CD4-positive, alpha-beta T cell treated with Interleukin-1 beta for 1 hour (primary cell): ENCODE measurements at regions not wholly inside any gene's neighbourhood (a gene's known extent, or its start where the extent isn't known, plus 50 kb on each side); places are given as distances from the start of the nearest gene placed in this dataset.
"Not testable (repeated sequence)": the region's sequence is repeated elsewhere in the genome, so short reads cannot be mapped to it uniquely, and the experiment has no call there.

Experiments
- DNase-seq, 2 donors: peaks; one replicate each; pipeline ENCODE4 v3.0.0-alpha.2; 2020 to 2022

DNA sequence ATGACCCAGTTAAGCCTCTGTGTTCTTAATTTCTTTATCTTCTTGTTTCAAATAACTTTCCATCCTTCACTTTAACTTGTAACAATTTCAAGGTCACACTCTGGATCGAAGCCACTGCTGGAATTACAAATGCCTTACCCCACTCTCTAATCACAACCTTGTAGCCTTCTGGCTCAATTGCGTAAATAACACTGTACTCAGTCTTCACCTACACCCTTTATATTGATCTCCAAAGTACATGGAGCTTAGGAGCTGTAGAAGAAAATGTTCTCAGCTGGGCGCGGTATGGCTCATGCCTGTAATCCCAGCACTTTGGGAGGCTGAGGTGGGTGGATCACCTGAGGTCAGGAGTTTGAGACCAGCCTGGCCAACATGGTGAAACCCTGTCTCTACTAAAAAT lies 164.3 kb upstream of the NPSR1 start:
- no peak for DNase-seq

DNA sequence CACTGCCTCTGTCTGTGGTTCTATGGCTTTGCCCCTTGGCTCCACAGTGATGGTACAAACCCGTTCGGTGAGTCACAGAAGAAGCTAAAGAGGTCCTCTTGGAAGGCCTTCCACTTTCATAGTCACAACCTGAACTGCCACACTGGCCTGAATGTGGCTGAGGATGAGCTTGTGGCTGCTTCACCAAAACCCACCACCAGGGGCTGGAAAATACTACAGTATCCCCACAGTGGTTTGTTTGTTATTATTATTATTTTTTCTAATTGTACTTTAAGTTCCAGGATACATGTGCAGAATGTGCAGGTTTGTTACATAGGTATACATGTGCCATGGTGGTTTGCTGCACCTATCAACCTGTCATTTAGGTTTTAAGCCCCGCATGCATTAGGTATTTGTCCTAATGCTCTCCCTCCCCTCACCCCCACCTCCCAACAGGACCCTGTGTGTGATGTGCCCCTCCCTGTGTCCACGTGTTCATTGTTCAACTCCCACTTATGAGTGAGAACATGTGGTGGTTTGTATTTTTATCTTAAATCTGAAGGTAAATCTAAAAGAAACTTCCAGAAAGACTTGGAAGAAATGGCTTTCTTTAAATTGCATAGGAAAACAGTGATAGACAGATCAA lies 160.8 kb upstream of the NPSR1 start:
- DNase-seq = no peak

DNA sequence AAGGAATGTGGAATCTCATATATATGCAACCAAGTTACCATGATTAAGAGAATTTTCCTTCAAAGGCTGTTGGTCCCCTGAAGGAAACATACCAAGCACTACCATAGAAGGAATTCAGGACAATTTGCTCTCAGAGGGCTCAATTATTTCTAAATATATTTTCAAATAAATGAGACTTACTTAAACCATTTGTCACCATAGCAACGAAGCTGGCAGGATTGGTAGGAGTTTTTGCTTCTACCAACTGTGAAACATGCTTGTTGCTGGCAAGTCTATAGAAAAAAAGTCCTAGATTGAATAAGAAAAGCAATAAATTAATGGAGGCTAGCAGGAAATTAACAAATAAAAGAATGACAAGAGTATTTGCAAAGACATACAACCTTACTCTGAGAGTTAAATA lies 156.9 kb upstream of the NPSR1 start:
- no peak for DNase-seq

DNA sequence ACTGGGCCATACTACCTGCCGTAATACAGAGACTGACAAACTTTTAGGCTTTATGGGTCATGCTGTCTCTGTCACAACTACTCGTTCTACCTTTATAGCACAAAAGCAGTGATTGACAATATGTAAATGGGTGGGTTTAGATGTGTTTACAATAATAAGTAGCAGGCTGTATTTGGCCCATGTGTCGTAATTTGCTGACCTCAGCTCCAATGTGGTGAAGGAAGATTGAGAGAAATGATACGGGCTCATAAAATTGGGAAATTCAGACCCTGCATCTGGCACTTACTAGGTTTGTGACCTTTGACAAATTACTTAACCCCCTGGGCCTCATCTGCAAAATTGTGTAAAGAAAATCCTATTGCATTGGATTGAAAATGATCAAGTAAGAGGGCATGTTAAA lies 150.8 kb upstream of the NPSR1 start:
- DNase-seq = no peak

DNA sequence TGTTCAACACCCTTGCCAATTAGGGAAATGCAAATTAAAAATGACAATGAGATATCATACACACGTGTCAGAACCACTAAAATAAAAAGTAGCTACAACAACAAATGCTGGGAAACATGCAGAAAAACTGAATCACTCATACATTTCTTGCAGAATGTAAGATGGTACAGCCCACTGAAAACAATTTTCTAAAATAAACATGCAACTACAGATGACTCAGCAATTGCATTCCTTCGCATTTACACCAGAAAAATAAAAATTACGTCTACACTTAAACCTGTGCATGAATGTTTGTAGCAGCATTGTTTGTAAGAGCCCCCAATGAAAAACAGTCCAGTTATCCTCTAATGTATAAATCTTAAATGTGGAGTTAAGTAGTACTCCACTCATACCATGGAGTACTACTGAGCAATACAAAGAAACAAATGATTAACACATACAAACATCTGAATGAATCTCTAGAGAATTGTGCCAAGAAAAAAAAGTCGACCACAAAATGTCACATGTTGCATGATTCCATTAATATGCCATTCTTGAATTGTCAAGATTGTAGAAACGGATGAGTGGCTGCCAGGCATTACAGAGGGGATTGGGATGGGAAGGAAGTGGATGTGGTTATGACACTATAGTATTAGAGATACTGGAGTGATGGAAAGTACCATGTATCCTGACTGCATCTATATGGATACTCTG lies 134.6 kb upstream of the NPSR1 start:
- no peak for DNase-seq

DNA sequence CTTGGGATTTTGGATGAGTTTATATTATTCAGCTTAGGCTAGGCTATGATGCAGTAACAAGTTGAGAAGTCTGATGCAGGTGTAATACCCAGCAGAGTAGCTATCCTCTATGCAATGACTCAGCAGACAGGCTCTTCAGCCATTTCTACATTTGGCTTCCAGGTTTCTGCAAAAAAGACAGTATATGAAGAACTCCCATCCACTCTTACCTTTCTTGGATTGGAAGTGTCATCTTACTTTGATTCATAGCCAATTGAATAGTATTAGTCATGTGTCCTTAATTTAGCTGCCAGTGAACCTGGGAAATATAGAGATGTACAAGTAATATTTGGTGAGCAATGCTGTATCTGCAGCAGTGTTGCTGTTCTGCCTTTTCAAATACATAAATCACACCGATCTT lies 127.8 kb upstream of the NPSR1 start:
- no peak for DNase-seq

DNA sequence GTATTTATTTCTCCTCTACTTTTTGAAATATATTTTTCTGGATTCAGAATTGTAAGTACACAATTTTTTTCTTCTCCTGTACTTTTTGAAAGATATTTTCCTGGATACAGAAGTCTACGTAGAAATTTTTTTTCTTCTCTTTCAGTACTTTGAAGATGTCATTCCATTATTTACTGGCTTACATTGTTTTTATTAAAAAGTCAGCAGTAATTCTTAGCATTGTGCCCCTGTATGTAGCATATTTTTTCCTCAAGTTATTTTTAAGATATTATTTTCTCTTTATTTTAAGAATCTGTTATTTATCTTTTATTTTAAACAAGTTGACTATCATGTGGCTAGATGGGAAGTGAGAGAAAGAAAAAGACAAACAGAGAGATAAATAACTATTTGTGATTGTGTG lies 119.0 kb upstream of the NPSR1 start:
- no peak for DNase-seq

DNA sequence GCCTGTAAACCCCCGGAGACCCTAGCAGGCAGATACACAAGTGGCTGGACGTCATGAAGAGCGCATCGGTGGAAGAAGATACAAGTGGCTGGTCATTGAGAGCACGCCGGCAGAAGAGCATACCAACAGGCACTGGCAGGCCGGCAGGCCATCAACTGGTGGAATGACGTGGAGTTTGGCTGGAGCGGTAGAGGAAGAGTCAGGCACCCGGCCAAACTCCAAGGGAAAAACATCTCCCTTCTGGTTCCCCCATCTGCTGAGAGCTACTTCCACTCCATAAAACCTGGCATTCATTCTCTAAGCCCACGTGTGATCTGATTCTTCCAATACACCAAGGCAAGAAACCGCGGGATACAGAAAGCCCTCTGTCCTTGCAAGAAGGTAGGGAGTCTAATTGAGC lies 113.4 kb upstream of the NPSR1 start:
- DNase-seq = no peak

DNA sequence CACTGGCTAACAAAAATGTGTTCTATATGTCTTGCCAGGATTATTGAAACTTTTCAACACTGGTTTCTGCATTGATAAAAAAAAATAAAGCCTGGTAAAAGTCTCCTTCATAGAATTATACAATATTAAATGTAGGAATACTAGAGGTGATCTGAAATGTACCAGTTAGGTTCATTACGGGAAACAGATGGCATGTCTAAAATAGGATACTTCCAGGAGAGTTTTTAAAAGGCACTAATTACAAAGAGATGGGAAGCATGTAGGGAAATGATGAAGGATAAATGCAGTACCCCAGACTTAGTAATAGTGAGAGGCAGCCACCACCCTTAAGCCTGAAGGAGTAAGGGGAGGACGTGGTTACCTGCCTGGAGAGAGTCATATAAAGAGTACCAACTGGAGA lies 107.0 kb upstream of the NPSR1 start:
- DNase-seq = no peak

DNA sequence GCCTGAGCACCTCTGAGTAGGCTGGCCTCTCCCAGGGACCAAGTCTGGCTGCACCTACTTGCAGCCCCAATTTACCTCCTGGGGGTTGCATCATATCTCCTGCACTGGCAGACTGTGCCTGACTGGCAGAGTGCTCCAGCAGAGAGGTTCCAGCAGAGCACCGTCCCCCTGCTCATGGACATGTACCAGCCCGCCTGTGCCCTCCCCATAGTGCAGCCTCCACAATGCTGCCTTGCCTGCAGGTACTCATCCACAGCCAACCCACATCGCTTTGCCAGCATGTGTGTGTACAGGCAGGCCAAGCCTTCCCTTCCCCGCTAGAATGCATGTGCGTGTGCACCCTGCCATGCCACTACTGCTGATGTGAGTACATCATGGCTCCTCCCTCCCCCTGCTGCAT lies 105.5 kb upstream of the NPSR1 start:
- DNase-seq = no peak

DNA sequence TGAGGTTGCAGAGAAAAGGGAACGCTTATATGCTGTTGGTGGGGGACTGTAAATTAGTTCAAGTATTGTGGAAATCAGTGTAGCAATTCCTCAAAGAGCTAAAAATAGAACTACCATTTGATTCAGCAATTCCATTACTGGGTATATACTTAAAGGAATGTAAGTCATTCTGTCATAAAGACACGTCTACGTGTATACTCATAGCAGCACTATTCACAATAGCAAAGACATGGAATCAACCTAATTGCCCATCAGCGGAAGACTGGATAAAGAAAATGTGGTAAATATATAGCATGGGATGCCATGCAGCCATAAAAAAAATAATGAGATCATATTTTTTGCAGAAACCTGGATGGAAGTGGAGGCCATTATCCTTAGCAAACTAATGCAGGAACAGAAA lies 100.0 kb upstream of the NPSR1 start:
- no peak for DNase-seq

DNA sequence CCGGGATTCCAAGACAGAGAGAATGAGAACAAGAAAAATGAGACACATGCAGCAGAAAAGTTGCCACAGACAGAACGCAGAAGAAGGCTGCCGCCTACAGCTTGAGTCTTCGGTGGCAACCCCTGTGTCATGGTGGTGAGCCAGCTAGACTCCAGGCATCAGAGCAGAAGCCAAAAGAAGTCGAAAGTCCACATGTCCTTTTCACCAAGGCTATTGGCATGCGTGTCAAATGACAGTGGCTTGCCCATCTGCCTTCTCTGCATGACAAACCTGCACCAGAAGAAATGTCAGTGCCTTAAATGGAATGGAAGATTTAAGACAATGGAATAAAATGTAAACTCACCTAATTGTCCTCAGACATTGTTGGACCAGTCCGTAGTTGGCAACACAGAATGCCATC lies 93.9 kb upstream of the NPSR1 start:
- no peak for DNase-seq

DNA sequence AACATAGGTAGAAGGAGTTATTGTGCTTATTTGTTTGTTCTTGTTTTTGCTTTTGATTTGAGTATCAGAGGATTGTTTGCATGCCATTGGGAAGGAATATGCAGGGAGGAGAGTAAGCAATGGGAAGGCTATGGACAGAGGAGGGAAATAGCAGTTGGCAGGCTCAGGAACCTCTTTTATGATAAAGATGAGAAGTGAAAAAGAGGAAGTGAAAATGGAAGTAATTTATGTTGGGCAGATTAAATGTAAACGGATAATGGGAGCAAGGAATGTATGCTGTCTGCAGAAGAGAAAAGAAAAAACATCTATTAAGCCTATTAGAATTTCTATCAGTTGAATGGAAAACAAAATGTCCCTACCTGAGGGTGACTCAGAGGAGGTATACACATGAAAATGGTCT lies 90.1 kb upstream of the NPSR1 start:
- no peak for DNase-seq

DNA sequence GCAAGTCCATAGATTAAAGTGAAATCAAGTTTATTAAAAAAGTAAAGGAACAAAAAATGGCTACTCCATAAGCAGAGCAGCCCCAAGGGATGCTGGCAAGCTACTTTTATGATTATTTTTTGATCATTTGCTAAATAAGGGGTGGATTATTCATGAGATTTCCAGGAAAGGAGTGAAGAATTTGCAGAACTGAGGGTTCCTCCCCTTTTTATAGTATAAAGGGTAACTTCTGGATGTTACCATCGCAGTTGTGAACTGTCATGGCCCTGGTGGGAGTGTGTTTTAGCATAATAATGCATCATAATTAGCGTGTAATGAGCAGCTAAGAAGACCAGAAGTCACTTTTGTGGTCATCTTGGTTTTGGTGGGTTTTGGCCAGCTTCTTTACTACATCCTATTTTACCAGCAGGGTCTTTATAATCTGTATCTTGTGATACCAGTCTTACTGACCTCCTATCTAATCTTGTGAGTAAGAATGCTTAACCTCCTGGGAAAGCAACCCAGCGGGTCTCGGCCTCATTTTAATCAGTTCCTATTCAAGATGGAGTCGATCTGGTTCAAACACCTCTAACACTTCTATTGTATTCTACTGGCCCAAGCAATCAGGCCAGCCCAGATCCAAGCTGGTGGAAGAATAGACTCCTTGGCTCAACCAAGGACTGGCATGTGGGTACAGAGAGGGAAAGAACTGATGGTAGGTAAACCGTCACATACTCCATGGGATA lies 87.9 kb upstream of the NPSR1 start:
- no peak for DNase-seq

DNA sequence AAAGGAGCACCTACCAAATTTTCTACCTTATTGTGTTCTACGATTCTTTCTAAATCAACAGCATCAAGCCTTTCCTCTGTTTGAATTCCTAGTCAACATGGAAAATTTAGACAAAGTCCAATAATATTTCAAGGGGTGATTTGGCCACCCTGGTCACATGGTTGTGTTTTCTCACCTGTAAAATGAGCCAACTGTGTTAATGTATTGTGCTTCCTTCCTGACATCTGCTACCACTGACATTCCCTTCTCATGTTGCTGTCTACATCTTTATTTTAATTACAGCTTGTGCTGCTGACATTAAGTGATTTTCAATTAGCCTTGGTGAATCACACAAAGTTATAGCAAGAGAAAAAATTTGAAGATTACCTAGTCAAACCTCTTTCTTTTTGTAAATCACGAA lies 83.0 kb upstream of the NPSR1 start:
- no peak for DNase-seq

DNA sequence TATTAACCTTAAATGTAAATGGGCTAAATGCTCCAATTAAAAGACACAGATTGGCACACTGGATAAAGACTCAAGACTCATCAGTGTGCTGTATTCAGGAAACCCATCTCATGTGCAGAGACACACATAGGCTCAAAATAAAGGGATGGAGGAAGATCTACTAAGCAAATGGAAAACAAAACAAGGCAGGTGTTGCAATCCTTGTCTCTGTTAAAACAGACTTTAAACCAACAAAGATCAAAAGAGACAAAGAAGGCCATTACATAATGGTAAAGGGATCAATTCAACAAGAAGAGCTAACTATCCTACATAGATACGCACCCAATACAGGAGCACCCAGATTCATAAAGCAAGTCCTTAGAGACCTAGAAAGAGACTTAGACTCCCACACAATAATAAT lies 80.1 kb upstream of the NPSR1 start:
- DNase-seq = not testable (repeated sequence)

DNA sequence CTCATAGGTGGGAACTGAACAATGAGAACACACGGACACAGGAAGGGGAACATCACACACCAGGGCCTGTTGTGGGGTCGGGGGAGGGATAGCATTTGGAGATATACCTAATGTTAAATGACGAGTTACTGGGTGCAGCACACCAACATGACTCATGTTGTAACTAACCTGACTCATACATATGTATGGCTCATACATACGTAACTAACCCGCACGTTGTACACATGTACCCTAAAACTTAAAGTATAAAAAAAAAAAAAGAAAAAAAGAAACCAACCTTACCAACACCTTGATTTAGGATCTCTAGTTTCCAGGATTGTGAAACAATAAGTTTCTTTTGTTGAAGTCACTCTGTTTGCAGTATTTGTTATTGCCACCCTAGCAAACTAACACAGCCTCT lies 76.3 kb upstream of the NPSR1 start:
- not testable (repeated sequence) for DNase-seq

DNA sequence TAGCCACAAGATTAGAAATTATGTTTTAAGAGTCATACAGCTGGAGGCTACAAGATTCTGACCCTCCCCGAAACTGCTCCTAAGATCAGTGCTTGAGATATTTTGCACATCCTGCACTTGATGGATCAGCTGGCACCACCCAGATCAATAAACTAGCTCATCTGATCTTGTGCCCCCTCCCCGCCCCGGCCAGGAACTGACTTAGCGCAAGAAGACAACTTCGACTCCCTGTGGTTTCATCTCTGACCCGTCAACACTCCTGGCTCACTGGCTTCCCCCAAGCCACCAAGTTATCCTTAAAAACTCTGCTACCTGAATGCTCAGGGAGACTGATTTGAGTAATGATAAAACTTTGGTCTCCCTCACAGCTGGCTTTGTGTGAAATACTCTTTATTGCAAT lies 73.5 kb upstream of the NPSR1 start:
- DNase-seq = no peak

DNA sequence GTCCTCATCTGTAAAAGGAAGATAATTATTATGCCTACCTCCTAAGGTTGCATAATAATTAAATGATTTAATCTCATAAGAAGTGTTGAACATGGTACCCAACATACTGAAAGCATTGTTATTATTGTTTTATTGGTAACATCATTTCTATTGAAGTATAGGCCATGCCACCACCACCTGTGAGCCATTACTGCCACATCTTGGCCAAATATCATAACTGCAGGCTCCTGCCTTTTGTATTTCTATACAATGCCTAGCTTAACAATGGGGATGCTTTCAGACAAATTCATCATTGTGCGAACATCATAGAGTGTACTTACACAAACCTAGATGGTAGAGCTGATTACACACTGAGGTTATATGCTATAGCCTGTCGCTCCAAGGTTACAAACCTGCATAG lies 61.1 kb upstream of the NPSR1 start:
- DNase-seq = no peak

DNA sequence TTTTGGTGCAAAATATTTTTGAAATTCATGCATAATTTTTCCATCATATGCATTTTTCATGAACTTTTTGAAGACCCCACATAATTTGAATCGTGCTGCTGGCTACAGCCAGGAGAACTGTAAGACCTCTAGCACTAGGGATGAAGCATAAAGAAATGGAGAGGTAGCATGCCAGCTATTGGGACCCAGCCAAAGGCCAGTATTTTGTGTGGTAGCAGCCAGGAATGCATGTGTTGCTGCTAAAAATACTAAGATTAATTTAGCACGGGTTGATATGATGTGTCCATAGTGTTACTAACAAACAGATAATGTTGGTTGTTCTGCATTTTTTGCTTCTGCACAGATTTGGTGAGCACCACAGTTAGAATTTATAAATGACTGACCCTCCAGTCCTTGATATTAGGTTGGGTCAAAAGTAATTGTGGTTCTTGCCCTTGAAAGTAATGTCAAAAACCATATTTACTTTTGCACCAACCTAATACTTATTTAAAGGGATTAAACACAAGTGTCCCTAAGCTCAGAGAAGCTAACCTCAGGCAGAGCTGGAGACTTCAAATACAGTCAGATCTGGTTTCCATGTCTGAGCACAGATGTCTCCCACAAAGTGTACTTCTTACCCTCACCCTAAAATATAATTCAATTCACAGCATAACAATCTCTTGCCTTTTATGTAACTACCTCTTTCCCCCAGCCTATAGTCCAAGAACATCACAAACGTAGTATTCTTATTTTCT lies 54.1 kb upstream of the NPSR1 start:
- no peak for DNase-seq
